NOMO-1 treated with dmso at 0.1 percent for 144 hours (cell line): ENCODE measurements at regions not wholly inside any gene's neighbourhood (a gene's known extent, or its start where the extent isn't known, plus 50 kb on each side); places are given as distances from the start of the nearest gene placed in this dataset.
"Not testable (repeated sequence)": the region's sequence is repeated elsewhere in the genome, so short reads cannot be mapped to it uniquely, and the experiment has no call there.

ENCODE experiments used
- DNase-seq: peaks from one replicate; lab custom pipeline; 2025; ENCODE audit not compliant: unreplicated experiment; lab: John Stamatoyannopoulos, UW

GRCh38 chr4:34953145-34953799 lies 1291.0 kb downstream of the ARAP2 start:
- no peak for DNase-seq

- DNase-seq = no peak
These were observed 1279.7 kb downstream of the ARAP2 start for GRCh38 chr4:34964613-34965012.

- DNase-seq = no peak
These were observed 1272.1 kb downstream of the ARAP2 start for GRCh38 chr4:34972189-34972588.

- no peak for DNase-seq
These were observed 1270.5 kb downstream of the ARAP2 start for GRCh38 chr4:34973650-34974312.

GRCh38 chr4:34974313-34974680 lies 1270.0 kb downstream of the ARAP2 start:
- no peak for DNase-seq

GRCh38 chr4:35021222-35021621 lies 1223.1 kb downstream of the ARAP2 start:
- DNase-seq = not testable (repeated sequence)

GRCh38 chr4:35025152-35025834 lies 1219.0 kb downstream of the ARAP2 start:
- no peak for DNase-seq

GRCh38 chr4:35038079-35038805 lies 1206.1 kb downstream of the ARAP2 start:
- no peak for DNase-seq

GRCh38 chr4:35038845-35039244 lies 1205.5 kb downstream of the ARAP2 start:
- DNase-seq = no peak

- no peak for DNase-seq
These were observed 1191.8 kb downstream of the ARAP2 start for GRCh38 chr4:35052546-35052945.

GRCh38 chr4:35063031-35063570 lies 1181.2 kb downstream of the ARAP2 start:
- DNase-seq = no peak

GRCh38 chr4:35066406-35066805 lies 1177.9 kb downstream of the ARAP2 start:
- DNase-seq = no peak

- DNase-seq = no peak
These were observed 1163.5 kb downstream of the ARAP2 start for GRCh38 chr4:35080799-35081198.

GRCh38 chr4:35087218-35087617 lies 1157.1 kb downstream of the ARAP2 start:
- no peak for DNase-seq

- no peak for DNase-seq
These were observed 1143.4 kb downstream of the ARAP2 start for GRCh38 chr4:35100932-35101331.

- DNase-seq = no peak
These were observed 1142.2 kb downstream of the ARAP2 start for GRCh38 chr4:35102066-35102465.

GRCh38 chr4:35105486-35105885 lies 1138.8 kb downstream of the ARAP2 start:
- no peak for DNase-seq

GRCh38 chr4:35106091-35106734 lies 1138.1 kb downstream of the ARAP2 start:
- DNase-seq = no peak

- DNase-seq = no peak
These were observed 1120.2 kb downstream of the ARAP2 start for GRCh38 chr4:35124106-35124505.

GRCh38 chr4:35125995-35126712 lies 1118.2 kb downstream of the ARAP2 start:
- DNase-seq = no peak
